BJ (cell line): ENCODE measurements at regions not wholly inside any gene's neighbourhood (a gene's known extent, or its start where the extent isn't known, plus 50 kb on each side); places are given as distances from the start of the nearest gene placed in this dataset.
"Not testable (repeated sequence)": the region's sequence is repeated elsewhere in the genome, so short reads cannot be mapped to it uniquely, and the experiment has no call there.

Experiments used
- CTCF ChIA-PET: fragments of 350-600 bp; formaldehyde crosslinking; extraction: SDS; loops from one replicate; lab custom pipeline; 2021; ENCODE audit warnings: antibody characterized with exemption, inconsistent platforms; lab: Yijun Ruan, JAX
- POLR2A ChIA-PET: fragments of 300-600 bp; sonication (Branson Sonifier 250); formaldehyde crosslinking; extraction: SDS; loops from one replicate; lab custom pipeline; 2021; ENCODE audit warnings: antibody characterized with exemption; lab: Charles Lee
- DNase-seq: peaks from one replicate; pipeline ENCODE4 v3.0.0-alpha.2; 2011; ENCODE audit warnings: low read depth
- H3K27me3 ChIP-seq: 2 replicates; pipeline ENCODE4 v1.6.0; 2011; ENCODE audit warnings: low read length; ENCODE audit not compliant: control insufficient read depth, insufficient read depth
- H3K36me3 ChIP-seq: 2 replicates; pipeline ENCODE4 v1.5.1; 2011; ENCODE audit warnings: low read length; ENCODE audit not compliant: control insufficient read depth, insufficient read depth
- H3K4me3 ChIP-seq: 2 replicates; pipeline ENCODE4 v1.5.1; 2011; ENCODE audit warnings: low read depth, mild to moderate bottlenecking, control low read depth, low read length
- TF ChIP-seq, protein P1 (sequence below): IDR thresholded peaks from 2 replicates; pipeline ENCODE4 v1.5.1; 2011; ENCODE audit warnings: low read depth, mild to moderate bottlenecking, control low read depth, inconsistent platforms, low read length, moderate library complexity; ENCODE audit not compliant: insufficient read depth

GRCh38 chr2:105486762-105487141, 87.9 kb upstream of the FHL2 start:
- ChIA-PET POLR2A (no interaction called here), CTCF (interaction anchor here (1.0 kb wide), 1 partner anchor 93 kb away, joined by 3 read pairs; no protein-coding TSS in a partner anchor)
- Histone ChIP-seq H3K27me3 (no peaks in the 10 kb centered on the region; the same call in 1 of the 2 replicates), H3K4me3 (no peak overlapping the region), H3K36me3 (no peaks in the 10 kb centered on the region)
- TF ChIP-seq, protein P1, sequence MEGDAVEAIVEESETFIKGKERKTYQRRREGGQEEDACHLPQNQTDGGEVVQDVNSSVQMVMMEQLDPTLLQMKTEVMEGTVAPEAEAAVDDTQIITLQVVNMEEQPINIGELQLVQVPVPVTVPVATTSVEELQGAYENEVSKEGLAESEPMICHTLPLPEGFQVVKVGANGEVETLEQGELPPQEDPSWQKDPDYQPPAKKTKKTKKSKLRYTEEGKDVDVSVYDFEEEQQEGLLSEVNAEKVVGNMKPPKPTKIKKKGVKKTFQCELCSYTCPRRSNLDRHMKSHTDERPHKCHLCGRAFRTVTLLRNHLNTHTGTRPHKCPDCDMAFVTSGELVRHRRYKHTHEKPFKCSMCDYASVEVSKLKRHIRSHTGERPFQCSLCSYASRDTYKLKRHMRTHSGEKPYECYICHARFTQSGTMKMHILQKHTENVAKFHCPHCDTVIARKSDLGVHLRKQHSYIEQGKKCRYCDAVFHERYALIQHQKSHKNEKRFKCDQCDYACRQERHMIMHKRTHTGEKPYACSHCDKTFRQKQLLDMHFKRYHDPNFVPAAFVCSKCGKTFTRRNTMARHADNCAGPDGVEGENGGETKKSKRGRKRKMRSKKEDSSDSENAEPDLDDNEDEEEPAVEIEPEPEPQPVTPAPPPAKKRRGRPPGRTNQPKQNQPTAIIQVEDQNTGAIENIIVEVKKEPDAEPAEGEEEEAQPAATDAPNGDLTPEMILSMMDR: no peak
- no peak for DNase-seq

DNA sequence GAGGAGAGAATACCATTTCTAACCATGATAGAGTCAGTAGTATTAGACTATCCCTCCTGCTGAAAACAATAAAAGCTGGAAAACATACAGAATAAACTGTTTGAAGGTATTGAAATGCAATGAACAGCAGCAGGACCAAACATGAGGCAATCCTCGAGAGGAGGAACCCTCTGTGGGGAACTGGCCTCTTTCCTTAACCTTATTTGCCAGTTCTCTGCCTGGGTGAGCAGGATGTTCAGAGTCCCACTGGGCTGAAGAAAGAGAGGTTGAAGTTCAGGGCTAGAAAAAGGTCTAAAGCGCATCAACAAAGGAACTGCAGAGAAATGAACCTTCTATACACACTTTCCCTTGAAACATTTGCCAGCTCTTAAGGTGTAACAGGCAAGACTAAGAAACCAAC, 79.8 kb upstream of the FHL2 start:
- DNase-seq: no peak
- Histone ChIP-seq H3K36me3 (no peaks in the 10 kb centered on the region), H3K27me3 (peaks cover 2% of the 10 kb centered on the region), H3K4me3 (no peak overlapping the region)
- POLR2A ChIA-PET: no interaction called here
- TF ChIP-seq, protein P1: no peak
- CTCF ChIA-PET: interaction anchor here (1.5 kb wide), 1 partner anchor 8 kb away, joined by 4 read pairs; no protein-coding TSS in a partner anchor

- H3K4me3 ChIP-seq, CTCF ChIA-PET, H3K27me3 ChIP-seq, H3K36me3 ChIP-seq, DNase-seq: not testable (repeated sequence)
- POLR2A ChIA-PET: interaction anchor here (0.9 kb wide), 1 partner anchor 22 kb away, joined by 3 read pairs; no protein-coding TSS in a partner anchor
These were observed 78.3 kb upstream of the FHL2 start for GRCh38 chr2:105477050-105477620.

GRCh38 chr2:105473011-105473410, 74.2 kb upstream of the FHL2 start:
- DNase-seq: peak; percentile 4
- TF ChIP-seq, protein P1: no peak
- POLR2A ChIA-PET: no interaction called here
- CTCF ChIA-PET: no interaction called here
- Histone ChIP-seq H3K27me3 (peaks cover 14% of the 10 kb centered on the region), H3K4me3 (no peak overlapping the region), H3K36me3 (no peaks in the 10 kb centered on the region)

GRCh38 chr2:105470979-105471378, 72.1 kb upstream of the FHL2 start:
- H3K27me3 ChIP-seq: peaks cover 16% of the 10 kb centered on the region
- TF ChIP-seq, protein P1: no peak
- H3K36me3 ChIP-seq: no peaks in the 10 kb centered on the region
- CTCF ChIA-PET: interaction anchor here (0.7 to 1.6 kb wide), 3 partner anchors 7 to 50 kb away, joined by 3 to 4 read pairs (median 4); no protein-coding TSS in a partner anchor
- DNase-seq: no peak
- POLR2A ChIA-PET: no interaction called here
- H3K4me3 ChIP-seq: no peak overlapping the region

GRCh38 chr2:105469781-105470180, 70.9 kb upstream of the FHL2 start:
- H3K36me3 ChIP-seq: no peaks in the 10 kb centered on the region
- DNase-seq: no peak
- TF ChIP-seq, protein P1: no peak
- ChIA-PET POLR2A (no interaction called here), CTCF (interaction anchor here (0.9 kb wide), 1 partner anchor 8 kb away, joined by 4 read pairs; no protein-coding TSS in a partner anchor)
- no peak overlapping the region for H3K4me3 ChIP-seq
- H3K27me3 ChIP-seq: peaks cover 18% of the 10 kb centered on the region
